Ishikawa (cell line): ENCODE measurements at regions not wholly inside any gene's neighbourhood (a gene's known extent, or its start where the extent isn't known, plus 50 kb on each side); places are given as distances from the start of the nearest gene placed in this dataset.
A peak's percentile ranks its signal among the peaks of the same experiment; 100 is the strongest.

Experiments
- CEBPB ChIP-seq: IDR thresholded peaks from 2 replicates; pipeline ENCODE4 v1.6.1; 2012
- CREB1 ChIP-seq: IDR thresholded peaks from 2 replicates; pipeline ENCODE4 v1.6.1; 2012; ENCODE audit warnings: low read depth
- EGR1 ChIP-seq: IDR thresholded peaks from 2 replicates; pipeline ENCODE4 v1.6.1; 2012
- EP300 ChIP-seq: IDR thresholded peaks from 2 replicates; pipeline ENCODE4 v1.6.1; 2012; ENCODE audit warnings: borderline replicate concordance
- FOXM1 ChIP-seq: IDR thresholded peaks from 2 replicates; pipeline ENCODE4 v1.6.1; 2012; ENCODE audit warnings: low read depth, borderline replicate concordance
- MAX ChIP-seq: IDR thresholded peaks from 2 replicates; pipeline ENCODE4 v1.6.1; 2012
- NFIC ChIP-seq: IDR thresholded peaks from 2 replicates; pipeline ENCODE4 v1.6.1; 2012
- RAD21 ChIP-seq: IDR thresholded peaks from 2 replicates; pipeline ENCODE4 v1.6.1; 2012; ENCODE audit warnings: low read depth
- REST ChIP-seq: IDR thresholded peaks from 2 replicates; pipeline ENCODE4 v1.6.1; 2012; ENCODE audit warnings: low read depth, mild to moderate bottlenecking
- TAF1 ChIP-seq: IDR thresholded peaks from 2 replicates; pipeline ENCODE4 v1.6.1; 2012; ENCODE audit warnings: low read depth, mild to moderate bottlenecking
- TCF12 ChIP-seq: IDR thresholded peaks from 2 replicates; pipeline ENCODE4 v1.6.1; 2012; ENCODE audit warnings: low read depth
- TEAD4 ChIP-seq: IDR thresholded peaks from 2 replicates; pipeline ENCODE4 v1.6.1; 2012
- USF1 ChIP-seq: IDR thresholded peaks from 2 replicates; pipeline ENCODE4 v1.6.1; 2012
- YY1 ChIP-seq: IDR thresholded peaks from 2 replicates; pipeline ENCODE4 v1.6.1; 2012; ENCODE audit warnings: low read depth
- ZBTB7A ChIP-seq: IDR thresholded peaks from 2 replicates; pipeline ENCODE4 v1.6.1; 2012; ENCODE audit warnings: low read depth

GRCh38 chr4:4664234-4664633 is 122.4 kb upstream of the STX18 start:
- TF ChIP-seq CEBPB = no peak
- TF ChIP-seq FOXM1 = no peak
- no peak for TF ChIP-seq RAD21
- TF ChIP-seq REST = no peak
- TF ChIP-seq TEAD4 = no peak
- TF ChIP-seq YY1 = no peak
- no peak for TF ChIP-seq ZBTB7A
- no peak for TF ChIP-seq MAX
- no peak for TF ChIP-seq USF1
- no peak for TF ChIP-seq TAF1
- TF ChIP-seq CREB1 = no peak
- no peak for TF ChIP-seq NFIC
- no peak for TF ChIP-seq TCF12
- no peak for TF ChIP-seq EP300
- no peak for TF ChIP-seq EGR1

- TF ChIP-seq TEAD4 = no peak
- no peak for TF ChIP-seq CREB1
- no peak for TF ChIP-seq RAD21
- no peak for TF ChIP-seq CEBPB
- no peak for TF ChIP-seq YY1
- TF ChIP-seq MAX = no peak
- no peak for TF ChIP-seq USF1
- TF ChIP-seq NFIC = no peak
- TF ChIP-seq TAF1 = no peak
- no peak for TF ChIP-seq ZBTB7A
- no peak for TF ChIP-seq TCF12
- TF ChIP-seq REST = no peak
- no peak for TF ChIP-seq EP300
- no peak for TF ChIP-seq EGR1
- TF ChIP-seq FOXM1 = no peak
Observed at GRCh38 chr4:4663028-4663427, 121.2 kb upstream of the STX18 start.

- TF ChIP-seq EP300 (no peak), USF1 (no peak), TCF12 (no peak), EGR1 (no peak), REST (no peak), ZBTB7A (no peak)
Observed at GRCh38 chr4:4662230-4662629, 120.4 kb upstream of the STX18 start.

- TF ChIP-seq RAD21 = no peak
- TF ChIP-seq EP300 = peak; percentile 90
- TF ChIP-seq EGR1 = no peak
- TF ChIP-seq CREB1 = no peak
- TF ChIP-seq REST = no peak
- TF ChIP-seq FOXM1 = peak; percentile 83
- no peak for TF ChIP-seq ZBTB7A
- no peak for TF ChIP-seq USF1
- peak; percentile 47 for TF ChIP-seq MAX
- no peak; the same call in 1 of the 2 replicates for TF ChIP-seq CEBPB
- peak; percentile 89 for TF ChIP-seq TCF12
- 0 out of 2 replicates have a peak, but pooled peaks have one; percentile 45 for TF ChIP-seq TEAD4
- TF ChIP-seq NFIC = peak; percentile 89
Observed at GRCh38 chr4:4659871-4660651, 118.2 kb upstream of the STX18 start.
